Vagina (tissue), 2 donors: ENCODE measurements at regions not wholly inside any gene's neighbourhood (a gene's known extent, or its start where the extent isn't known, plus 50 kb on each side); places are given as distances from the start of the nearest gene placed in this dataset.

Source experiments
- POLR2A ChIP-seq, 2 donors: fragments of 450-650 bp; IDR thresholded peaks; one replicate each; pipeline ENCODE4 v1.6.1; 2017; ENCODE audit warnings: antibody characterized with exemption in 2 of 2, mild to moderate bottlenecking in 2 of 2, moderate library complexity in 2 of 2
- TF ChIP-seq, protein P1 (sequence below), 3 experiments: fragments of 450-650 bp in 2 of 3; fragments of 200-600 bp in 1 of 3; sonication (generic) in 1 of 3; IDR thresholded peaks; one replicate each; pipeline ENCODE4 v1.5.1; 2017 to 2019; ENCODE audit warnings: antibody characterized with exemption in 3 of 3, mild to moderate bottlenecking in 2 of 3, moderate library complexity in 2 of 3

DNA sequence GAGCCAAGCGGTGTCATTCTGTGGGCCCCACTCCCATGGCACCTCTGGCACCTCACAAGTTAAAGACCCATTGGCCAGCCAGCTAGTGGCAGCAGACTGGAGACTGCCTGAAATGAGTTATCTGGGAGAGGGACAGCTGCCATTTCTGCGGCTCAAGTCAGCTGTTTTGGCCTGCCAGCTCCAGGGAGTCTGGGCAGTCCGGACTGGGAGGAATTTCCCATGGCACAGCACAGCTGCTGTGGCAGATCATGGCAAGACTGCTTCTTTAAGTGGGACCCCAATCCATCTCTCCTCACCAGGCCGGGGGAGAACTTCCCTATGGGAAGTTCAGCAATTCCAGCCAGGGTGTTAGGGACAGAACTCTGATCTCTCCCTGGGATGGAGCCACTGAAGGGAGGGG lies 2187.6 kb upstream of the CELF4 start:
- no peak for TF ChIP-seq POLR2A (IDR thresholded peaks at IDR 0.05)
- TF ChIP-seq, protein P1, sequence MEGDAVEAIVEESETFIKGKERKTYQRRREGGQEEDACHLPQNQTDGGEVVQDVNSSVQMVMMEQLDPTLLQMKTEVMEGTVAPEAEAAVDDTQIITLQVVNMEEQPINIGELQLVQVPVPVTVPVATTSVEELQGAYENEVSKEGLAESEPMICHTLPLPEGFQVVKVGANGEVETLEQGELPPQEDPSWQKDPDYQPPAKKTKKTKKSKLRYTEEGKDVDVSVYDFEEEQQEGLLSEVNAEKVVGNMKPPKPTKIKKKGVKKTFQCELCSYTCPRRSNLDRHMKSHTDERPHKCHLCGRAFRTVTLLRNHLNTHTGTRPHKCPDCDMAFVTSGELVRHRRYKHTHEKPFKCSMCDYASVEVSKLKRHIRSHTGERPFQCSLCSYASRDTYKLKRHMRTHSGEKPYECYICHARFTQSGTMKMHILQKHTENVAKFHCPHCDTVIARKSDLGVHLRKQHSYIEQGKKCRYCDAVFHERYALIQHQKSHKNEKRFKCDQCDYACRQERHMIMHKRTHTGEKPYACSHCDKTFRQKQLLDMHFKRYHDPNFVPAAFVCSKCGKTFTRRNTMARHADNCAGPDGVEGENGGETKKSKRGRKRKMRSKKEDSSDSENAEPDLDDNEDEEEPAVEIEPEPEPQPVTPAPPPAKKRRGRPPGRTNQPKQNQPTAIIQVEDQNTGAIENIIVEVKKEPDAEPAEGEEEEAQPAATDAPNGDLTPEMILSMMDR (IDR thresholded peaks at IDR 0.05), result no peak
